Transverse colon (tissue), 4 donors: ENCODE measurements at regions not wholly inside any gene's neighbourhood (a gene's known extent, or its start where the extent isn't known, plus 50 kb on each side); places are given as distances from the start of the nearest gene placed in this dataset.

Experiments used
- CTCF ChIP-seq, 5 experiments: fragments of 200-600 bp in 3 of 5; fragments of 450-650 bp in 2 of 5; sonication (generic) in 3 of 5; IDR thresholded peaks; 1 replicate in 2 of 5; 2 replicates in 3 of 5; pipeline ENCODE4 v1.5.1; 2016 to 2017; ENCODE audit warnings: antibody characterized with exemption in 5 of 5, inconsistent platforms in 3 of 5, mild to moderate bottlenecking in 2 of 5, moderate library complexity in 1 of 5
- POLR2A ChIP-seq: fragments of 450-650 bp; IDR thresholded peaks from one replicate; pipeline ENCODE4 v1.6.1; 2016; ENCODE audit warnings: antibody characterized with exemption, mild to moderate bottlenecking, moderate library complexity
- POLR2AphosphoS5 ChIP-seq, 3 donors: sonication (generic); formaldehyde crosslinking; IDR thresholded peaks; one replicate each; pipeline ENCODE4 v1.6.1; 2016; ENCODE audit warnings: antibody characterized with exemption in 3 of 3

- TF ChIP-seq CTCF (IDR thresholded peaks at IDR 0.05), result no peak
- TF ChIP-seq POLR2A, result no peak
- no peak for TF ChIP-seq POLR2AphosphoS5 (IDR thresholded peaks at IDR 0.05)
Measured at GRCh38 chr2:215760557-215760956, 252.8 kb downstream of the MREG start.
